GM23338 (cell line): ENCODE measurements at regions not wholly inside any gene's neighbourhood (a gene's known extent, or its start where the extent isn't known, plus 50 kb on each side); places are given as distances from the start of the nearest gene placed in this dataset.
"Not testable (repeated sequence)": the region's sequence is repeated elsewhere in the genome, so short reads cannot be mapped to it uniquely, and the experiment has no call there.

Source experiments
- CREB1 ChIP-seq: fragments of 250-450 bp; sonication (Bioruptor Pico); IDR thresholded peaks from 2 replicates; pipeline ENCODE4 v1.5.0; 2020; ENCODE audit warnings: low read depth, mild to moderate bottlenecking, moderate library complexity
- CTCF ChIP-seq, 2 experiments: fragments of 200-600 bp in 1 of 2; sonication (generic) in 1 of 2; conservative IDR thresholded peaks; 2 replicates each; pipeline versions ENCODE4 v1.5.1 to v1.6.1; 2016 to 2017; ENCODE audit warnings: antibody characterized with exemption in 2 of 2, low read depth in 2 of 2, mild to moderate bottlenecking in 2 of 2, moderate library complexity in 1 of 2
- ETS1 ChIP-seq: IDR thresholded peaks from 2 replicates; pipeline ENCODE4 v1.6.1; 2016; ENCODE audit warnings: antibody characterized with exemption
- EZH2 ChIP-seq: fragments of 200-600 bp; sonication (generic); IDR thresholded peaks from one replicate; pipeline ENCODE4 v1.8.0; 2017; ENCODE audit warnings: antibody characterized with exemption, mild to moderate bottlenecking, low read depth; ENCODE audit not compliant: unreplicated experiment
- EZH2phosphoT487 ChIP-seq: fragments of 200-600 bp; sonication (generic); IDR thresholded peaks from one replicate; pipeline ENCODE4 v1.8.1; 2018; ENCODE audit warnings: antibody characterized with exemption; ENCODE audit not compliant: unreplicated experiment
- JUNB ChIP-seq: IDR thresholded peaks from one replicate; pipeline ENCODE4 v1.6.1; 2016; ENCODE audit warnings: antibody characterized with exemption; ENCODE audit not compliant: unreplicated experiment
- NANOG ChIP-seq: IDR thresholded peaks from 2 replicates; pipeline ENCODE4 v1.6.1; 2016; ENCODE audit warnings: antibody characterized with exemption, borderline replicate concordance
- POLR2AphosphoS5 ChIP-seq: IDR thresholded peaks from 2 replicates; pipeline ENCODE4 v1.6.1; 2016; ENCODE audit warnings: antibody characterized with exemption, low read depth
- REST ChIP-seq: IDR thresholded peaks from one replicate; pipeline ENCODE4 v1.6.1; 2018; ENCODE audit warnings: antibody characterized with exemption; ENCODE audit not compliant: unreplicated experiment
- STAT1 ChIP-seq: IDR thresholded peaks from one replicate; pipeline ENCODE4 v1.6.1; 2016; ENCODE audit warnings: antibody characterized with exemption; ENCODE audit not compliant: unreplicated experiment
- ZNF114 ChIP-seq: fragments of 250-450 bp; sonication (Bioruptor Pico); IDR thresholded peaks from 2 replicates; pipeline ENCODE4 v1.5.0; 2020; ENCODE audit warnings: mild to moderate bottlenecking, moderate library complexity
- ZNF331 ChIP-seq: fragments of 250-450 bp; sonication (Bioruptor Pico); IDR thresholded peaks from 2 replicates; pipeline ENCODE4 v1.5.0; 2020; ENCODE audit warnings: low read depth, mild to moderate bottlenecking, moderate library complexity

GRCh38 chr17:30594953-30595371 is 117.8 kb downstream of the GOSR1 start:
- TF ChIP-seq EZH2; CTCF (conservative IDR thresholded peaks at IDR 0.05; ENCODE audit: low read depth in 2 of 2); EZH2phosphoT487; JUNB; REST; POLR2AphosphoS5; CREB1 (CRISPR knock-in tag); ZNF114 (CRISPR knock-in tag); NANOG; ETS1; STAT1; ZNF331 (CRISPR knock-in tag): not testable (repeated sequence)
